ENCODE measurements at regions not wholly inside any gene's neighbourhood (a gene's known extent, or its start where the extent isn't known, plus 50 kb on each side); places are given as distances from the start of the nearest gene placed in this dataset.

DNA sequence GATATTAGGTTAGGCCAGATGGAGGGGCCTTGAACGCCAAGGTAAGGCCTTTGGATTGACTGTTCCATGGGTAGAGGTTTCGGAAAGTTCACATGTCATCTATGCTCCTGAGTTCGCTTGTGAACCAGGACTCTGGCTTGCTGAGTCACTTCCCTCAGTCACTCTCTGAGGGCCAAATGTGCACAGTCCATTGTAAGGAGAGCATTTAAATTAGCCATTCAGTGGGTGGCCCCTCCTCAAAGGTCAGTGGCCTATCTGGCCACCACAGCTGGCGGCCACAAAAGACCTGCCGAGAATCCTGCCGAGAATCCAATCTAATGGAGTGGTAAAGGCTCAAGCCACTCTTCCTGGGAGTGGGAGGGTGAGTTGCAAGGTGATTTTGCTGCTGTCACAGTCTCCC is 58.9 kb upstream of the ARAP3 start:
- Histone ChIP-seq H2BK20ac (ENCODE audit: low read length) (no peak overlapping the region), H3K27me3 (replicated peaks in 1 of 4; ENCODE audit: control insufficient read depth in 3 of 4, extremely low read depth in 1 of 4, insufficient read depth in 3 of 4, low read length in 3 of 4) (peaks cover 0 to 3% (median 0%) of the 10 kb centered on the region in 4 experiments; a peak in 1 of 7 replicates), H3K79me1 (ENCODE audit: low read depth, low read length) (no peaks in the 10 kb centered on the region), H2BK12ac (ENCODE audit: low read depth, low read length) (no peak overlapping the region), H2AK5ac (ENCODE audit: low read depth, low read length) (no peak overlapping the region), H3K56ac (replicated peaks; ENCODE audit: insufficient read length, low read depth, low read length) (no peak overlapping the region), H3K23me2 (ENCODE audit: low read depth, low read length) (no peaks in the 10 kb centered on the region), H2AFZ (ENCODE audit: low read length) (no peak overlapping the region), H3K79me2 (ENCODE audit: control insufficient read depth in 1 of 2, insufficient read depth in 2 of 2, low read length in 2 of 2) (no peaks in the 10 kb centered on the region), H4K8ac (ENCODE audit: extremely low read depth, insufficient read depth, low read length) (no peak overlapping the region), H3K23ac (ENCODE audit: insufficient read length) (no peak overlapping the region), H3K4me2 (ENCODE audit: insufficient read depth in 1 of 2, low read depth in 2 of 2, low read length in 2 of 2) (no peak overlapping the region), H3K18ac (ENCODE audit: extremely low read depth, low read length) (no peak overlapping the region), H2BK5ac (ENCODE audit: low read depth, low read length) (no peak overlapping the region), H3K14ac (ENCODE audit: insufficient read length) (no peak overlapping the region), H2BK15ac (ENCODE audit: low read length) (no peak overlapping the region), H3K4ac (replicated peaks; ENCODE audit: insufficient read length, low read depth, low read length) (no peak overlapping the region), H2BK120ac (replicated peaks; ENCODE audit: low read depth, low read length) (no peak overlapping the region), H3K36me3 (ENCODE audit: control insufficient read depth in 2 of 4, insufficient read depth in 4 of 4, low read length in 3 of 4) (no peaks in the 10 kb centered on the region), H3K9ac (replicated peaks in 1 of 4; ENCODE audit: extremely low read depth in 1 of 4, low read depth in 3 of 4, low read length in 3 of 4) (no peak overlapping the region), H3K27ac (ENCODE audit: low read depth, low read length) (no peak overlapping the region), H3K4me1 (replicated peaks in 1 of 4; ENCODE audit: control insufficient read depth in 3 of 4, insufficient read depth in 4 of 4, low read length in 3 of 4) (peaks cover 3 to 14% (median 5%) of the 10 kb centered on the region in 4 experiments), H4K20me1 (replicated peaks in 1 of 2; ENCODE audit: control insufficient read depth in 1 of 2, insufficient read depth in 2 of 2, low read length in 2 of 2) (no peaks in the 10 kb centered on the region), H4K91ac (replicated peaks; ENCODE audit: insufficient read length, low read length) (no peak overlapping the region), H4K5ac (ENCODE audit: insufficient read length, low read depth, low read length) (no peak overlapping the region), H3K4me3 (ENCODE audit: extremely low read depth in 1 of 4, insufficient read depth in 2 of 4, low read depth in 3 of 4, low read length in 4 of 4) (no peak overlapping the region), H3K9me3 (ENCODE audit: insufficient read depth in 2 of 2, low read depth in 1 of 2, low read length in 1 of 2) (no peaks in the 10 kb centered on the region)
- DNase-seq (ENCODE audit: low read depth in 1 of 2, low spot score in 2 of 2) = no peak
- ChIA-PET POLR2A (ENCODE audit: partially characterized antibody) (interaction anchor here (0.7 to 1.5 kb wide), 2 partner anchors 138 to 142 kb away, joined by 3 read pairs; no protein-coding TSS in a partner anchor), CTCF (ENCODE audit: partially characterized antibody) (interaction anchor here (1.0 to 7.0 kb wide), 13 partner anchors 7 to 175 kb away, joined by 3 to 38 read pairs (median 3); no protein-coding TSS in a partner anchor)
- no peak for FAIRE-seq
- 93% methylated on average over 6 of the region's 6 CpGs; no CpG with 5 or more reads in 1 of the 2 experiments for WGBS, 2 experiments (ENCODE audit: extremely low coverage in 1 of 2, insufficient coverage in 1 of 2, insufficient read length in 1 of 2, insufficient replicate concordance in 2 of 2, low coverage in 1 of 2, low lambda C conversion rate in 2 of 2, missing lambda C conversion rate in 1 of 2)
- no peak for TF ChIP-seq EP300 (IDR thresholded peaks at IDR 0.05; ENCODE audit: borderline replicate concordance in 1 of 2, low read depth in 2 of 2, low read length in 2 of 2)
- TF ChIP-seq CEBPB (IDR thresholded peaks at IDR 0.05; ENCODE audit: low read depth, low read length) = no peak
- TF ChIP-seq TAF1 (IDR thresholded peaks at IDR 0.05; ENCODE audit: low read depth, low read length) = no peak
- no peak for TF ChIP-seq JUND (IDR thresholded peaks at IDR 0.05; ENCODE audit: low read length)
- TF ChIP-seq MAFK (IDR thresholded peaks at IDR 0.05; ENCODE audit: low read depth, low read length) = no peak
- no peak for TF ChIP-seq ZNF274 (IDR thresholded peaks at IDR 0.05; ENCODE audit: borderline replicate concordance, extremely low read depth, low read length)
- TF ChIP-seq, protein P1, sequence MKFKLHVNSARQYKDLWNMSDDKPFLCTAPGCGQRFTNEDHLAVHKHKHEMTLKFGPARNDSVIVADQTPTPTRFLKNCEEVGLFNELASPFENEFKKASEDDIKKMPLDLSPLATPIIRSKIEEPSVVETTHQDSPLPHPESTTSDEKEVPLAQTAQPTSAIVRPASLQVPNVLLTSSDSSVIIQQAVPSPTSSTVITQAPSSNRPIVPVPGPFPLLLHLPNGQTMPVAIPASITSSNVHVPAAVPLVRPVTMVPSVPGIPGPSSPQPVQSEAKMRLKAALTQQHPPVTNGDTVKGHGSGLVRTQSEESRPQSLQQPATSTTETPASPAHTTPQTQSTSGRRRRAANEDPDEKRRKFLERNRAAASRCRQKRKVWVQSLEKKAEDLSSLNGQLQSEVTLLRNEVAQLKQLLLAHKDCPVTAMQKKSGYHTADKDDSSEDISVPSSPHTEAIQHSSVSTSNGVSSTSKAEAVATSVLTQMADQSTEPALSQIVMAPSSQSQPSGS (IDR thresholded peaks at IDR 0.05; ENCODE audit: low read length) = no peak
- TF ChIP-seq SIX5 (IDR thresholded peaks at IDR 0.05; ENCODE audit: low read depth, low read length) = no peak
- TF ChIP-seq, protein P2, sequence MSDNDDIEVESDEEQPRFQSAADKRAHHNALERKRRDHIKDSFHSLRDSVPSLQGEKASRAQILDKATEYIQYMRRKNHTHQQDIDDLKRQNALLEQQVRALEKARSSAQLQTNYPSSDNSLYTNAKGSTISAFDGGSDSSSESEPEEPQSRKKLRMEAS (IDR thresholded peaks at IDR 0.05) = no peak
- no peak for TF ChIP-seq POU5F1 (IDR thresholded peaks at IDR 0.05; ENCODE audit: low read depth, low read length)
- no peak for TF ChIP-seq RBBP5 (IDR thresholded peaks at IDR 0.05; ENCODE audit: borderline replicate concordance, low read depth, low read length)
- TF ChIP-seq GABPA (IDR thresholded peaks at IDR 0.05; ENCODE audit: borderline replicate concordance, insufficient read depth, low read length) = no peak
- no peak for TF ChIP-seq KDM5A (IDR thresholded peaks at IDR 0.05; ENCODE audit: low read length)

All from H1 (cell line).